Astrocyte (in vitro differentiated cells and primary cell): ENCODE measurements at regions not wholly inside any gene's neighbourhood (a gene's known extent, or its start where the extent isn't known, plus 50 kb on each side); places are given as distances from the start of the nearest gene placed in this dataset.

Source experiments
- CTCF ChIP-seq: IDR thresholded peaks from 2 replicates; pipeline ENCODE4 v1.5.1; 2011; ENCODE audit warnings: low read depth, mild to moderate bottlenecking, inconsistent platforms, low read length, moderate library complexity; ENCODE audit not compliant: insufficient read depth
- EZH2 ChIP-seq: IDR thresholded peaks from 2 replicates; pipeline ENCODE4 v1.6.1; 2012; ENCODE audit warnings: mild to moderate bottlenecking, low read length, inconsistent platforms; ENCODE audit not compliant: insufficient read depth

GRCh38 chr4:95660719-95661118 lies 111.9 kb upstream of the UNC5C start:
- TF ChIP-seq CTCF, result no peak
- TF ChIP-seq EZH2, result no peak
